WTC11 (cell line): ENCODE measurements at regions not wholly inside any gene's neighbourhood (a gene's known extent, or its start where the extent isn't known, plus 50 kb on each side); places are given as distances from the start of the nearest gene placed in this dataset.

ENCODE experiments used
- ATAC-seq: fragments of 200-7000 bp; cut with Tn5 transposase; 2 replicates; pipeline ENCODE4 v1.10.0; 2021; ENCODE audit warnings: mild to moderate bottlenecking, moderate library complexity
- CTCF ChIA-PET: fragments of 300-600 bp; sonication (Branson Sonifier 250); formaldehyde crosslinking; loops from one replicate; lab custom pipeline; 2021; ENCODE audit warnings: antibody characterized with exemption; lab: Charles Lee
- POLR2A ChIA-PET: fragments of 350-600 bp; sonication (Branson Sonifier 250); formaldehyde crosslinking; loops from one replicate; lab custom pipeline; 2021; ENCODE audit warnings: antibody characterized with exemption; lab: Charles Lee
- DNase-seq: peaks from one replicate; pipeline ENCODE4 v3.0.0; 2021; ENCODE audit warnings: low spot score
- H3K27ac Mint-ChIP-seq: 2 replicates; pipeline ENCODE4 v1.8.0; 2021; ENCODE audit warnings: mixed read lengths
- H3K27me3 Mint-ChIP-seq: 2 replicates; pipeline ENCODE4 v1.8.0; 2021; ENCODE audit warnings: low read depth, mild to moderate bottlenecking, moderate library complexity, mixed read lengths
- H3K36me3 Mint-ChIP-seq: 2 replicates; pipeline ENCODE4 v1.8.0; 2021; ENCODE audit warnings: mixed read lengths
- H3K4me1 Mint-ChIP-seq: 2 replicates; pipeline ENCODE4 v1.8.0; 2022; ENCODE audit warnings: mixed read lengths
- H3K4me3 Mint-ChIP-seq: 2 replicates; pipeline ENCODE4 v1.8.0; 2021; ENCODE audit warnings: mild to moderate bottlenecking, moderate library complexity, mixed read lengths
- H3K9me3 Mint-ChIP-seq: 2 replicates; pipeline ENCODE4 v1.8.0; 2021; ENCODE audit warnings: mixed read lengths
- ATF1 ChIP-seq: sonication (generic); formaldehyde crosslinking; IDR thresholded peaks from 2 replicates; pipeline ENCODE4 v1.8.1; 2023; ENCODE audit warnings: mild to moderate bottlenecking, moderate library complexity, missing genetic modification reagents
- CREB1 ChIP-seq: sonication (generic); formaldehyde crosslinking; IDR thresholded peaks from 2 replicates; pipeline ENCODE4 v1.8.0; 2023; ENCODE audit warnings: mild to moderate bottlenecking, missing genetic modification reagents
- ESRRA ChIP-seq: sonication (generic); formaldehyde crosslinking; IDR thresholded peaks from 2 replicates; pipeline ENCODE4 v1.8.1; 2022; ENCODE audit warnings: mild to moderate bottlenecking, missing genetic modification reagents, borderline replicate concordance
- ETV6 ChIP-seq: sonication (generic); formaldehyde crosslinking; IDR thresholded peaks from 2 replicates; pipeline ENCODE4 v1.8.1; 2022; ENCODE audit warnings: mild to moderate bottlenecking, missing genetic modification reagents
- GRHL2 ChIP-seq: fragments of 250-450 bp; sonication (Bioruptor Pico); IDR thresholded peaks from 2 replicates; pipeline ENCODE4 v1.8.0; 2022; ENCODE audit warnings: mild to moderate bottlenecking, moderate library complexity; ENCODE audit not compliant: insufficient replicate concordance, severe bottlenecking
- NFYB ChIP-seq: sonication (generic); formaldehyde crosslinking; conservative IDR thresholded peaks from 2 replicates; pipeline ENCODE4 v1.8.0; 2022; ENCODE audit warnings: low read depth, missing genetic modification reagents
- NR1H2 ChIP-seq: sonication (generic); formaldehyde crosslinking; IDR thresholded peaks from 2 replicates; pipeline ENCODE4 v1.9.0; 2021; ENCODE audit warnings: mild to moderate bottlenecking, moderate library complexity, missing genetic modification reagents
- RORB ChIP-seq: fragments of 250-450 bp; sonication (Bioruptor Pico); IDR thresholded peaks from 2 replicates; pipeline ENCODE4 v1.9.0; 2021; ENCODE audit warnings: mild to moderate bottlenecking
- SOX15 ChIP-seq: fragments of 250-450 bp; sonication (Bioruptor Pico); IDR thresholded peaks from 2 replicates; pipeline ENCODE4 v1.9.0; 2021; ENCODE audit warnings: mild to moderate bottlenecking
- ZNF396 ChIP-seq: fragments of 250-450 bp; sonication (Bioruptor Pico); IDR thresholded peaks from 2 replicates; pipeline ENCODE4 v1.8.0; 2021; ENCODE audit warnings: mild to moderate bottlenecking, moderate library complexity, borderline replicate concordance
- ZNF423 ChIP-seq: fragments of 250-450 bp; sonication (Bioruptor Pico); IDR thresholded peaks from 2 replicates; pipeline ENCODE4 v2.1.2; 2022; ENCODE audit warnings: mild to moderate bottlenecking, moderate library complexity
- ZNF671 ChIP-seq: fragments of 250-450 bp; sonication (Bioruptor Pico); IDR thresholded peaks from 2 replicates; pipeline ENCODE4 v1.8.0; 2021; ENCODE audit warnings: mild to moderate bottlenecking
- TF ChIP-seq, protein P1 (sequence below): sonication (generic); formaldehyde crosslinking; IDR thresholded peaks from 2 replicates; pipeline ENCODE4 v1.8.0; 2022; ENCODE audit warnings: mild to moderate bottlenecking, missing genetic modification reagents
- TF ChIP-seq, protein P2 (sequence below): fragments of 250-450 bp; sonication (Bioruptor Pico); IDR thresholded peaks from 2 replicates; pipeline ENCODE4 v1.8.0; 2021; ENCODE audit warnings: mild to moderate bottlenecking
- TF ChIP-seq, protein P3 (sequence below): sonication (generic); formaldehyde crosslinking; IDR thresholded peaks from 2 replicates; pipeline ENCODE4 v1.8.1; 2023; ENCODE audit warnings: mild to moderate bottlenecking, missing genetic modification reagents
- TF ChIP-seq, protein P4 (sequence below): sonication (generic); formaldehyde crosslinking; IDR thresholded peaks from 2 replicates; pipeline ENCODE4 v1.8.0; 2022; ENCODE audit warnings: mild to moderate bottlenecking, missing genetic modification reagents
- TF ChIP-seq, protein P5 (sequence below): sonication (generic); formaldehyde crosslinking; IDR thresholded peaks from 2 replicates; pipeline ENCODE4 v1.8.1; 2022; ENCODE audit warnings: low read depth, mild to moderate bottlenecking, moderate library complexity, missing genetic modification reagents, borderline replicate concordance
- TF ChIP-seq, protein P6 (sequence below): fragments of 250-450 bp; sonication (Bioruptor Pico); IDR thresholded peaks from 2 replicates; pipeline ENCODE4 v1.9.0; 2021; ENCODE audit warnings: mild to moderate bottlenecking
- TF ChIP-seq, protein P7 (sequence below): sonication (generic); formaldehyde crosslinking; IDR thresholded peaks from 2 replicates; pipeline ENCODE4 v1.8.1; 2023; ENCODE audit warnings: mild to moderate bottlenecking, missing genetic modification reagents
- TF ChIP-seq, protein P8 (sequence below): sonication (generic); formaldehyde crosslinking; IDR thresholded peaks from 2 replicates; pipeline ENCODE4 v1.8.1; 2022; ENCODE audit warnings: mild to moderate bottlenecking, moderate library complexity, missing genetic modification reagents
- TF ChIP-seq, protein P9 (sequence below): fragments of 250-450 bp; sonication (Bioruptor Pico); IDR thresholded peaks from 2 replicates; pipeline ENCODE4 v1.9.0; 2021; ENCODE audit warnings: mild to moderate bottlenecking

DNA sequence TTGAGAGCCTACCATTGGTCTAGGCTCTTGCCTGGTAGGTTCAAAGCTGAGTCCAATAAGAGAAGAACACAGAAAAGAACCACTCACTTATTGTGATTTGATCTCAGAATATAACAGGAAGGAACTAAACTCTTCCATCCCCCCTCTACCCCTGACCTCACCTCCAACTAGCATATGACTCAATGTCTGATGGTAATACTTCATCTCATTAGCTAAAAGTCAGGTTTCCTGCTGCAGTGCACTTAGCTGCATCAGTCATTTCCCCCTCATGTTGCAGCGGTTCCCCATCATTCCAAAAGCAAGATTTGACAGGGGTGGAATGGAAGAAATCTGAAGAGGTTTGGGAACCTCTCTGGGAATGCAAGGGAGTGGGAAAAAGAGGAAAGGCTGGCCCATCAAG, 289.5 kb downstream of the SMARCA1 start:
- no peaks in the 10 kb centered on the region for H3K9me3 Mint-ChIP-seq
- ChIA-PET POLR2A (no interaction called here), CTCF (no interaction called here)
- no peak for ATAC-seq
- no peak for TF ChIP-seq CREB1 (CRISPR knock-in tag)
- TF ChIP-seq ZNF396 (CRISPR knock-in tag), result no peak
- TF ChIP-seq NR1H2 (CRISPR knock-in tag), result no peak
- no peak for TF ChIP-seq ZNF423
- TF ChIP-seq, protein P1, sequence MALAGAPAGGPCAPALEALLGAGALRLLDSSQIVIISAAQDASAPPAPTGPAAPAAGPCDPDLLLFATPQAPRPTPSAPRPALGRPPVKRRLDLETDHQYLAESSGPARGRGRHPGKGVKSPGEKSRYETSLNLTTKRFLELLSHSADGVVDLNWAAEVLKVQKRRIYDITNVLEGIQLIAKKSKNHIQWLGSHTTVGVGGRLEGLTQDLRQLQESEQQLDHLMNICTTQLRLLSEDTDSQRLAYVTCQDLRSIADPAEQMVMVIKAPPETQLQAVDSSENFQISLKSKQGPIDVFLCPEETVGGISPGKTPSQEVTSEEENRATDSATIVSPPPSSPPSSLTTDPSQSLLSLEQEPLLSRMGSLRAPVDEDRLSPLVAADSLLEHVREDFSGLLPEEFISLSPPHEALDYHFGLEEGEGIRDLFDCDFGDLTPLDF (CRISPR knock-in tag), result no peak
- no peak for TF ChIP-seq ATF1 (CRISPR knock-in tag)
- H3K27me3 Mint-ChIP-seq, result no peaks in the 10 kb centered on the region
- H3K27ac Mint-ChIP-seq, result no peak overlapping the region
- H3K4me3 Mint-ChIP-seq, result no peak overlapping the region
- DNase-seq, result no peak
- H3K36me3 Mint-ChIP-seq, result no peaks in the 10 kb centered on the region
- H3K4me1 Mint-ChIP-seq, result peaks cover 8% of the 10 kb centered on the region; the same call in 1 of the 2 replicates

DNA sequence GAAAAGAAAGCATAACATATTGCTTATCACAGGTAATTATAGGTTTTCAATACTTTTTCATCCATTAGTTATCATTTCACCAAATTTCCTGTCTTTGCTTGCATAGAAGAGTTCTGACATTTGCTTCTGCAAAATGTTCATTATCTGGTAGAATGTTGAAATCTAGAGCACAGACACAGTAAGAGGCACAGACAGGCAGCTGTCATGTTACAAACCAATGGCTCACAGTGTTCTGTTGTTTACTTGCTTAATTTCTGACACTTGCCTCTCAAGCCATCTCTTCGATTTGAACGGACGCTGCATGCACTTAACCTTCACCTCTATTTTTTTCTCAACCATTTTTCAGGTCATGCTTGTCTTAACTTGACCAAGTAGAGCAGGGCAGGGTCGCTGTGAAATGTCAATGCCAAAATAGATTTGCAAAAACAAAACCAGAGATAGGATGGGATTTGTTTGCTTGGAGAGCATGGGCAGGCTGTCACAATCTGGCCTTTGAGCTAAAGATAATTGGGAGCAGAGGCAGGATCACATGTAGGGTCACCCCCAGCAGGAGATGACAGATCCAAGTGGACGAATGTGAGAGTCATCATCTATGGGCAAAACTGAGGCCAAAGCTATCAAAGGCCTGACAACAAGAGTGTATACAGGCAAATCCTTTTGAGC, 292.3 kb downstream of the SMARCA1 start:
- Mint-ChIP-seq H3K27ac (no peak overlapping the region), H3K27me3 (no peaks in the 10 kb centered on the region), H3K4me1 (peaks cover 3% of the 10 kb centered on the region; the same call in 1 of the 2 replicates), H3K36me3 (no peaks in the 10 kb centered on the region), H3K9me3 (no peaks in the 10 kb centered on the region), H3K4me3 (no peak overlapping the region)
- ChIA-PET CTCF (no interaction called here), POLR2A (no interaction called here)
- ATAC-seq (no peak), DNase-seq (no peak)
- no peak for TF ChIP-seq ETV6 (CRISPR knock-in tag)
- TF ChIP-seq, protein P2, sequence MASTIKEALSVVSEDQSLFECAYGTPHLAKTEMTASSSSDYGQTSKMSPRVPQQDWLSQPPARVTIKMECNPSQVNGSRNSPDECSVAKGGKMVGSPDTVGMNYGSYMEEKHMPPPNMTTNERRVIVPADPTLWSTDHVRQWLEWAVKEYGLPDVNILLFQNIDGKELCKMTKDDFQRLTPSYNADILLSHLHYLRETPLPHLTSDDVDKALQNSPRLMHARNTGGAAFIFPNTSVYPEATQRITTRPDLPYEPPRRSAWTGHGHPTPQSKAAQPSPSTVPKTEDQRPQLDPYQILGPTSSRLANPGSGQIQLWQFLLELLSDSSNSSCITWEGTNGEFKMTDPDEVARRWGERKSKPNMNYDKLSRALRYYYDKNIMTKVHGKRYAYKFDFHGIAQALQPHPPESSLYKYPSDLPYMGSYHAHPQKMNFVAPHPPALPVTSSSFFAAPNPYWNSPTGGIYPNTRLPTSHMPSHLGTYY (CRISPR knock-in tag), result no peak
- TF ChIP-seq SOX15 (CRISPR knock-in tag), result no peak
- TF ChIP-seq ZNF671 (CRISPR knock-in tag), result no peak
- TF ChIP-seq, protein P3, sequence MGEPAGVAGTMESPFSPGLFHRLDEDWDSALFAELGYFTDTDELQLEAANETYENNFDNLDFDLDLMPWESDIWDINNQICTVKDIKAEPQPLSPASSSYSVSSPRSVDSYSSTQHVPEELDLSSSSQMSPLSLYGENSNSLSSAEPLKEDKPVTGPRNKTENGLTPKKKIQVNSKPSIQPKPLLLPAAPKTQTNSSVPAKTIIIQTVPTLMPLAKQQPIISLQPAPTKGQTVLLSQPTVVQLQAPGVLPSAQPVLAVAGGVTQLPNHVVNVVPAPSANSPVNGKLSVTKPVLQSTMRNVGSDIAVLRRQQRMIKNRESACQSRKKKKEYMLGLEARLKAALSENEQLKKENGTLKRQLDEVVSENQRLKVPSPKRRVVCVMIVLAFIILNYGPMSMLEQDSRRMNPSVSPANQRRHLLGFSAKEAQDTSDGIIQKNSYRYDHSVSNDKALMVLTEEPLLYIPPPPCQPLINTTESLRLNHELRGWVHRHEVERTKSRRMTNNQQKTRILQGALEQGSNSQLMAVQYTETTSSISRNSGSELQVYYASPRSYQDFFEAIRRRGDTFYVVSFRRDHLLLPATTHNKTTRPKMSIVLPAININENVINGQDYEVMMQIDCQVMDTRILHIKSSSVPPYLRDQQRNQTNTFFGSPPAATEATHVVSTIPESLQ (CRISPR knock-in tag), result no peak
- TF ChIP-seq RORB (CRISPR knock-in tag), result no peak
- TF ChIP-seq, protein P4, sequence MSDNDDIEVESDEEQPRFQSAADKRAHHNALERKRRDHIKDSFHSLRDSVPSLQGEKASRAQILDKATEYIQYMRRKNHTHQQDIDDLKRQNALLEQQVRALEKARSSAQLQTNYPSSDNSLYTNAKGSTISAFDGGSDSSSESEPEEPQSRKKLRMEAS (CRISPR knock-in tag), result no peak
- no peak for TF ChIP-seq NFYB (CRISPR knock-in tag)
- TF ChIP-seq, protein P5, sequence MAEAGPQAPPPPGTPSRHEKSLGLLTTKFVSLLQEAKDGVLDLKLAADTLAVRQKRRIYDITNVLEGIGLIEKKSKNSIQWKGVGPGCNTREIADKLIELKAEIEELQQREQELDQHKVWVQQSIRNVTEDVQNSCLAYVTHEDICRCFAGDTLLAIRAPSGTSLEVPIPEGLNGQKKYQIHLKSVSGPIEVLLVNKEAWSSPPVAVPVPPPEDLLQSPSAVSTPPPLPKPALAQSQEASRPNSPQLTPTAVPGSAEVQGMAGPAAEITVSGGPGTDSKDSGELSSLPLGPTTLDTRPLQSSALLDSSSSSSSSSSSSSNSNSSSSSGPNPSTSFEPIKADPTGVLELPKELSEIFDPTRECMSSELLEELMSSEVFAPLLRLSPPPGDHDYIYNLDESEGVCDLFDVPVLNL (CRISPR knock-in tag), result no peak
- TF ChIP-seq ESRRA (CRISPR knock-in tag), result no peak
- no peak for TF ChIP-seq GRHL2
- TF ChIP-seq, protein P6, sequence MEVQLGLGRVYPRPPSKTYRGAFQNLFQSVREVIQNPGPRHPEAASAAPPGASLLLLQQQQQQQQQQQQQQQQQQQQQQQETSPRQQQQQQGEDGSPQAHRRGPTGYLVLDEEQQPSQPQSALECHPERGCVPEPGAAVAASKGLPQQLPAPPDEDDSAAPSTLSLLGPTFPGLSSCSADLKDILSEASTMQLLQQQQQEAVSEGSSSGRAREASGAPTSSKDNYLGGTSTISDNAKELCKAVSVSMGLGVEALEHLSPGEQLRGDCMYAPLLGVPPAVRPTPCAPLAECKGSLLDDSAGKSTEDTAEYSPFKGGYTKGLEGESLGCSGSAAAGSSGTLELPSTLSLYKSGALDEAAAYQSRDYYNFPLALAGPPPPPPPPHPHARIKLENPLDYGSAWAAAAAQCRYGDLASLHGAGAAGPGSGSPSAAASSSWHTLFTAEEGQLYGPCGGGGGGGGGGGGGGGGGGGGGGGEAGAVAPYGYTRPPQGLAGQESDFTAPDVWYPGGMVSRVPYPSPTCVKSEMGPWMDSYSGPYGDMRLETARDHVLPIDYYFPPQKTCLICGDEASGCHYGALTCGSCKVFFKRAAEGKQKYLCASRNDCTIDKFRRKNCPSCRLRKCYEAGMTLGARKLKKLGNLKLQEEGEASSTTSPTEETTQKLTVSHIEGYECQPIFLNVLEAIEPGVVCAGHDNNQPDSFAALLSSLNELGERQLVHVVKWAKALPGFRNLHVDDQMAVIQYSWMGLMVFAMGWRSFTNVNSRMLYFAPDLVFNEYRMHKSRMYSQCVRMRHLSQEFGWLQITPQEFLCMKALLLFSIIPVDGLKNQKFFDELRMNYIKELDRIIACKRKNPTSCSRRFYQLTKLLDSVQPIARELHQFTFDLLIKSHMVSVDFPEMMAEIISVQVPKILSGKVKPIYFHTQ, result no peak
- TF ChIP-seq, protein P7, sequence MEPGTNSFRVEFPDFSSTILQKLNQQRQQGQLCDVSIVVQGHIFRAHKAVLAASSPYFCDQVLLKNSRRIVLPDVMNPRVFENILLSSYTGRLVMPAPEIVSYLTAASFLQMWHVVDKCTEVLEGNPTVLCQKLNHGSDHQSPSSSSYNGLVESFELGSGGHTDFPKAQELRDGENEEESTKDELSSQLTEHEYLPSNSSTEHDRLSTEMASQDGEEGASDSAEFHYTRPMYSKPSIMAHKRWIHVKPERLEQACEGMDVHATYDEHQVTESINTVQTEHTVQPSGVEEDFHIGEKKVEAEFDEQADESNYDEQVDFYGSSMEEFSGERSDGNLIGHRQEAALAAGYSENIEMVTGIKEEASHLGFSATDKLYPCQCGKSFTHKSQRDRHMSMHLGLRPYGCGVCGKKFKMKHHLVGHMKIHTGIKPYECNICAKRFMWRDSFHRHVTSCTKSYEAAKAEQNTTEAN (CRISPR knock-in tag), result no peak
- TF ChIP-seq, protein P8, sequence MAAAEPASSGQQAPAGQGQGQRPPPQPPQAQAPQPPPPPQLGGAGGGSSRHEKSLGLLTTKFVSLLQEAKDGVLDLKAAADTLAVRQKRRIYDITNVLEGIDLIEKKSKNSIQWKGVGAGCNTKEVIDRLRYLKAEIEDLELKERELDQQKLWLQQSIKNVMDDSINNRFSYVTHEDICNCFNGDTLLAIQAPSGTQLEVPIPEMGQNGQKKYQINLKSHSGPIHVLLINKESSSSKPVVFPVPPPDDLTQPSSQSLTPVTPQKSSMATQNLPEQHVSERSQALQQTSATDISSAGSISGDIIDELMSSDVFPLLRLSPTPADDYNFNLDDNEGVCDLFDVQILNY (CRISPR knock-in tag), result no peak
- TF ChIP-seq, protein P9, sequence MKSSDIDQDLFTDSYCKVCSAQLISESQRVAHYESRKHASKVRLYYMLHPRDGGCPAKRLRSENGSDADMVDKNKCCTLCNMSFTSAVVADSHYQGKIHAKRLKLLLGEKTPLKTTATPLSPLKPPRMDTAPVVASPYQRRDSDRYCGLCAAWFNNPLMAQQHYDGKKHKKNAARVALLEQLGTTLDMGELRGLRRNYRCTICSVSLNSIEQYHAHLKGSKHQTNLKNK (CRISPR knock-in tag), result no peak
- no peak for TF ChIP-seq NR1H2 (CRISPR knock-in tag)
